ENCODE measurements at regions not wholly inside any gene's neighbourhood (a gene's known extent, or its start where the extent isn't known, plus 50 kb on each side); places are given as distances from the start of the nearest gene placed in this dataset.

DNA sequence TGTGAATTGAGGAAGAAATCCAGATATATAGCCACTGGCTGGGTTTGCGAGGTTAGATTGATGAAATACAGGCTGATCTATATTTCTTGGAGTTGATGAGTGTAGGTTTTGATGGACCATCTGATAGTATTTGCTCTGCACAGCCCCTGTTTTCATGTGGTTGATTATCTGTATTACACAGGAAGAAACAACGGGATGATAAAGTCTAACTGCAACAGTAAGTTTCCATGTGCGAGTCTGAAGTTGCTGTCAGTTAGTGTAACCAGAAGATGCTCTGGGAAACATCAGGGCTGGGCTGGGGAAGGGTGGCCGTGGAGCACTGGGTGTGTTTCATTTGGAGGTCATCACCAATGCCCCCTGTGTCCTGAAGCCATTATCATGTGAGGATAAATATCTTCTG lies 148.4 kb upstream of the SFRP2 start:
- Mint-ChIP-seq H3K4me3 (no peak overlapping the region), H3K27ac (no peak overlapping the region), H3K36me3 (ENCODE audit: low read depth) (no peaks in the 10 kb centered on the region), H3K9me3 (no peaks in the 10 kb centered on the region), H3K27me3 (ENCODE audit: low read depth) (peaks cover 36% of the 10 kb centered on the region), H3K4me1 (ENCODE audit: low read depth) (peaks cover 3% of the 10 kb centered on the region)
- no peak for DNase-seq (ENCODE audit: low spot score)

DNA sequence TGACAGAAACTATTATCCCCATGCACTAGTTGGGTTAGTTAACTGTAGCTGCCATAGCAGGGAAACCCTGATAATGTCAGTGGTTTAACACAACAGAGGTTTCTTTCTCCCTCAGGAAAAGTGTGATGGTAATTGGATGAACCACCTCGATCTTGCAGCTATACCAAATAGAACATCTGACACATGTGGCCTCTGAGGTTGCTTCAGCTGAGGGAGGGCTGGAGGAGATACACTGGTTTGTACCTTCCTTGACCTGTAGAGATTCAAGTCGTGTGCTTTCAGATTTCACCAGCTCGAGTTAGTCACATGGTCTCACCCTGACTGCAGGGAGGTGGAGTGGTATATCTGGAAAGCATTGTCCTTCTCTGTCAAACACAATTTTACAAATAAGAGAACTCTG lies 147.2 kb upstream of the SFRP2 start:
- no peaks in the 10 kb centered on the region for H3K36me3 Mint-ChIP-seq (ENCODE audit: low read depth)
- H3K27me3 Mint-ChIP-seq (ENCODE audit: low read depth) = peaks cover 35% of the 10 kb centered on the region
- no peak for DNase-seq (ENCODE audit: low spot score)
- no peaks in the 10 kb centered on the region for H3K9me3 Mint-ChIP-seq
- no peak overlapping the region for H3K27ac Mint-ChIP-seq
- H3K4me3 Mint-ChIP-seq = no peak overlapping the region
- peaks cover 3% of the 10 kb centered on the region for H3K4me1 Mint-ChIP-seq (ENCODE audit: low read depth)

DNA sequence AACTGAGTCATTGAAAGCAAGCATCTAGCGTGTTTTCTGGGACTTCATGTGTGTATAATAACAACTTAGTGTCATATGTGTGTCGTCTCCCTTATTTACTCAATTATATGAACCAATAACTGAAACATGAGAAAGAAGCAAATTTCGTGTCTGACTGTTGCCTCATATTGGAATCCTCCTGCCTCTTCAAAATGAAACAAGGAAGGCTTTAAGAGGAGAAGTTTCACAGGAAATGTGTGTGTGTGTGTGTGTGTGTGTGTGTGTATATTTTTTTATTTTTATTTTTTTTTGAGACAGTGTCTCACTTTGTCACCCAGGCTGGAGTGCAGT lies 145.8 kb upstream of the SFRP2 start:
- Mint-ChIP-seq H3K36me3 (ENCODE audit: low read depth) (no peaks in the 10 kb centered on the region), H3K9me3 (no peaks in the 10 kb centered on the region), H3K4me3 (no peak overlapping the region), H3K27me3 (ENCODE audit: low read depth) (peaks cover 30% of the 10 kb centered on the region), H3K27ac (no peak overlapping the region), H3K4me1 (ENCODE audit: low read depth) (peaks cover 3% of the 10 kb centered on the region)
- no peak for DNase-seq (ENCODE audit: low spot score)

DNA sequence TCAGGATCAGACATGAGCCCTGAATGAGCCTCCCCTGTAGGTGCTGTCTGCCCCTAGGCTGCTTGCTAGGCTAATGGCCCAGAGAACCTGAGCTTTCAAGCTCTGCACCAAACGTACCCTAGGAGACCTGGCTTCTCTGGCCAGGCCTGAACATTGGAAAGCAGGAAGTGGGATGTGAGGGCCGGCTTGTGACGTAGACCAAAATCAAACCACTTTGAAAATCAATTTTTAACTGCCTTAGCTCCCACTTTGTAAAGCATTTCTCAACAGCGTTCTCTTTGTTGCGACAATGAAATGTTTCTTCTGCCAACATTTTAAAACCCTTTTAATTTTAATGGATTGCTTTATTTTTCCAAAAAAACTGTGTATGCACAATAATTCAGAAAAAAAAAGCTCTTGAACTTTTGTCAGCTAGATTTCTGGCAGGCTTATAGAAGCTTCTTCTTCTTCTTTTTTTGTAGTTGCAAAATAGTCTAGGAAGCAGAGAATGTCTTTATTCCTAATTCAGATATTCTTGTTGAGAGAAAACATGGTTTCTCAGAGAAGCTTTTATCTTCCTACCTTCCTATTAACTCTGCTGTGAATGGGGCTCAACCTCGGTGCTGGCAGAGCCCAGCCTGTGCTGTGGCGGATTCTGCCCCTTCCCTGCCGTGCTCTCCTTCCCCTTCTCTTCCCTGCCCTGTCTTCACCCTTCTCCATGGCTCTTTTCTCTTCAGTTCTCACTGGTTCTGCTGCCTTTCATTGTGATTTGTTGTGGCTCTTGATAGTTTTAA lies 145.2 kb upstream of the SFRP2 start:
- H3K27me3 Mint-ChIP-seq (ENCODE audit: low read depth) = peaks cover 30% of the 10 kb centered on the region
- H3K4me1 Mint-ChIP-seq (ENCODE audit: low read depth) = peaks cover 3% of the 10 kb centered on the region
- no peaks in the 10 kb centered on the region for H3K36me3 Mint-ChIP-seq (ENCODE audit: low read depth)
- no peaks in the 10 kb centered on the region for H3K9me3 Mint-ChIP-seq
- H3K27ac Mint-ChIP-seq = no peak overlapping the region
- no peak overlapping the region for H3K4me3 Mint-ChIP-seq
- no peak for DNase-seq (ENCODE audit: low spot score)

DNA sequence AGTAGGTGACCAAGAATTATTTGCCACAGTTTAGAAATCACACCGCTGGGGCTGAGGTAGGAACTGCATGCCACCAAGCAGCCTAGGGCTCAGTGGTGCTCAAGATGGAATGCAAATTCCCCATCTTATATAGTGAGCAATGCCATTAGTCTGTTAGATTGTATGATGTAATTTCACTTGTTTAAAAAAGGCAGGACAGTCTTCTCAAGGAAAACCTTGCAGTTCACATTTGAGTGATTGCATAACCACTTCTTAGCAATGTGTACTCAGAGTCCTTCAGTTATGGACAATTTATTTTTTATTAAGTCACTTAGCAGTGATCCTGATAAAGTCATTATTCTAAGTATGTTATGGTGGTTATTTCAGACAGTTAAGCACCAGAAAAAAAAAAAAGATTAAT lies 142.9 kb upstream of the SFRP2 start:
- DNase-seq (ENCODE audit: low spot score) = no peak
- Mint-ChIP-seq H3K27ac (no peak overlapping the region), H3K4me1 (ENCODE audit: low read depth) (peaks cover 1% of the 10 kb centered on the region), H3K9me3 (no peaks in the 10 kb centered on the region), H3K36me3 (ENCODE audit: low read depth) (no peaks in the 10 kb centered on the region), H3K4me3 (no peak overlapping the region), H3K27me3 (ENCODE audit: low read depth) (peaks cover 24% of the 10 kb centered on the region)

DNA sequence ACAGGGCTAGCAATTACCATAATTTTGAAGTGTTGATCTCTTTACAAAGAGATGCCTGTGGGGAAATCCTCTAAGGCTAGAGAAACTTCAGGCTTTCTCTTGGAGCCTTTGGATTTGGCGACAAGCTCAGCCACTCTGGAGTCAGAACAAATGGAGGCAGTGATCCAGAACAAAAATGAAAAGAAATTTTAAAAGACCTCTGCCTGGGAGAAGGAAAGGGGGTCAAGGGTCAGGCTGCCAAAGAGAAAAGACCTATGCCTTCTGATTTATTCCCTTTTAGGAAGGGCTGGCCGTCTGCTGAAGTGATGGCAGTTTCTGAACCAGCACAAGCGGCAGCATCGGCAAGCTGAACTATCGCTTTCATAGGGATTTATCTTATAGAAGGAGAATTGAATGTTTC lies 140.8 kb upstream of the SFRP2 start:
- no peaks in the 10 kb centered on the region for H3K9me3 Mint-ChIP-seq
- H3K4me1 Mint-ChIP-seq (ENCODE audit: low read depth) = no peaks in the 10 kb centered on the region
- H3K27me3 Mint-ChIP-seq (ENCODE audit: low read depth) = peaks cover 16% of the 10 kb centered on the region
- H3K27ac Mint-ChIP-seq = no peak overlapping the region
- DNase-seq (ENCODE audit: low spot score) = no peak
- no peak overlapping the region for H3K4me3 Mint-ChIP-seq
- no peaks in the 10 kb centered on the region for H3K36me3 Mint-ChIP-seq (ENCODE audit: low read depth)

DNA sequence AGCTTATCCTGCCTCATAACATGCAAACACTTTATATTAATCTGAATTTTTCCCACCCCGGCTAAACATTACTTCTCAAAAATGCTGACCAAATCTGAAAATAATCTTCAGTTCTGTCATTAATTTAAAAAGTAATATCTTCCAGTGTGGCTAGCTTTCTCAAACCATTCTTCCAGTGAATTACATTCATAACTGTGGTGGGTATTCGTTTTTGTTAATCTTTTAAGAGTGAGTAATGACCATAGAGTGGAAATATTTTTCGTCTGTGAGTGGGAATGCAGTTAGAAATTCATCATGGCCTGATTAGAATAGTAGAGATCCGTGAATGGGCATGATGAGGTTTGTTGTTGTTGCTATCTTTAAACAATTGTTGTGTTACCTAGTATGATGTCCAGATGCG lies 138.6 kb upstream of the SFRP2 start:
- Mint-ChIP-seq H3K27me3 (ENCODE audit: low read depth) (peaks cover 8% of the 10 kb centered on the region), H3K36me3 (ENCODE audit: low read depth) (no peaks in the 10 kb centered on the region), H3K4me3 (no peak overlapping the region), H3K4me1 (ENCODE audit: low read depth) (no peaks in the 10 kb centered on the region), H3K9me3 (no peaks in the 10 kb centered on the region), H3K27ac (no peak overlapping the region)
- DNase-seq (ENCODE audit: low spot score) = no peak

DNA sequence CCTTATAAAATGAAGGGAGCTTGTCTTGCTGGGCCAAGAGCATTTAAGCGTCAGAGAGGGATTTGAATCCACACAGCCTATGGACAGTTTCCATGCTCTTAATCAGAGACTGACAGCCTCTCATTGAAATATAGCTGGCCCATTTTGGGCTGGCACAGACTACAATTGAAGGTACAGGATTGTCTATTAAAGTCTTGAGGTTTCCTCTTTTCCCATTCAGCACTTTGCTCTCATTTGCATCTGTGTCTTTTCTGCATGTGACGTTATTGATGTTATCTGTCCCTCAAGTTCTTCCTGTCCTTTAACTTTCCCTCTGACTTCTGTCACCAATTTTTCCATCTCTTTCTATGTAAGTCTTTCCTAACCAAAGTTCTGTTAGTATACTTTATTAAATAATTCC lies 133.3 kb upstream of the SFRP2 start:
- no peaks in the 10 kb centered on the region for H3K9me3 Mint-ChIP-seq
- no peak overlapping the region for H3K4me3 Mint-ChIP-seq
- H3K27ac Mint-ChIP-seq = no peak overlapping the region
- peaks cover 9% of the 10 kb centered on the region for H3K27me3 Mint-ChIP-seq (ENCODE audit: low read depth)
- no peak for DNase-seq (ENCODE audit: low spot score)
- H3K36me3 Mint-ChIP-seq (ENCODE audit: low read depth) = no peaks in the 10 kb centered on the region
- H3K4me1 Mint-ChIP-seq (ENCODE audit: low read depth) = peaks cover 3% of the 10 kb centered on the region

DNA sequence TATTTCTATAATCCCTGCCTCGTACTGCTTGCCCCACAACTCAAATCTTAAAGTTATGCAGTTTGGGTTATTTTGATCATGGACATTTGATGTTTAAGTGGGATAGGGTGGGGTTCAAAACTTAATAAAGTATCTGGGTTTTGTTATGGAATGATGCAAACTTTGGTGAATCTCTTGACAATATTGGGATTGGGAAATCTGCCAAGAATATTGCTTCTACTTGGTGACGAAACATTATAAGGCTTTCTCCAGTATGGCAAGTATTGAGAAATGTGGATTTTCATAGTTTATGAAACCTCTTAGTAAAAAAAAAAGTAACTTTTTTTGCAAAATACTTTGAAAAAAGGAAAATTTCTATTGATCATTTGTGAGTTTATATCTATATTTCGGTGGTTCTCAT lies 130.8 kb upstream of the SFRP2 start:
- no peak for DNase-seq (ENCODE audit: low spot score)
- Mint-ChIP-seq H3K27ac (no peak overlapping the region), H3K9me3 (no peaks in the 10 kb centered on the region), H3K4me1 (ENCODE audit: low read depth) (peaks cover 3% of the 10 kb centered on the region), H3K36me3 (ENCODE audit: low read depth) (no peaks in the 10 kb centered on the region), H3K27me3 (ENCODE audit: low read depth) (peaks cover 11% of the 10 kb centered on the region), H3K4me3 (no peak overlapping the region)

DNA sequence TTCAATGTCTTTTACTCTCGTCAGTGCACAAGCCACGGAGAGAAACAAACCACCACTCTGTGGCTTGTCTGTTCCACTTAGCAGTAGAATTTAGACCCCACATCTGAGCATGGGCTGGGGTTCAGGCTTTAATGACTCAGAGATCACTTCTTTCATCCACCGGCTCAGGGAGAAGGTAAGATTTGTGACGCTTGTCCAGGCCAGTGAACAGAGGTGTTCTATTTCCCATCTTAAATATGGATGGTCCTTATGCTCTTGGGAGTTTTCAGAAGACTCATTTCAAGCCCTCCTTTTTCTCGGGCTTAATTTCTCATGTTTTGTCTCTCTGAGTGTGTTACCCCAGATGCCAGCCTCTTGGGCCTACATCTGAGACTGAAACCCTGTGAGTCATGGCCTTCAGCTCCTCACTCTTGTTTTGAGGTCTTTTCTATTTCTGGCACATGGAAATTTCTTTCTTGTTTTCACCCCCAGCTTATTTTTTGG lies 127.4 kb upstream of the SFRP2 start:
- peaks cover 3% of the 10 kb centered on the region for H3K4me1 Mint-ChIP-seq (ENCODE audit: low read depth)
- H3K9me3 Mint-ChIP-seq = no peaks in the 10 kb centered on the region
- no peak overlapping the region for H3K27ac Mint-ChIP-seq
- no peaks in the 10 kb centered on the region for H3K36me3 Mint-ChIP-seq (ENCODE audit: low read depth)
- peaks cover 23% of the 10 kb centered on the region for H3K27me3 Mint-ChIP-seq (ENCODE audit: low read depth)
- peak; percentile 34 for DNase-seq (ENCODE audit: low spot score)
- no peak overlapping the region for H3K4me3 Mint-ChIP-seq

DNA sequence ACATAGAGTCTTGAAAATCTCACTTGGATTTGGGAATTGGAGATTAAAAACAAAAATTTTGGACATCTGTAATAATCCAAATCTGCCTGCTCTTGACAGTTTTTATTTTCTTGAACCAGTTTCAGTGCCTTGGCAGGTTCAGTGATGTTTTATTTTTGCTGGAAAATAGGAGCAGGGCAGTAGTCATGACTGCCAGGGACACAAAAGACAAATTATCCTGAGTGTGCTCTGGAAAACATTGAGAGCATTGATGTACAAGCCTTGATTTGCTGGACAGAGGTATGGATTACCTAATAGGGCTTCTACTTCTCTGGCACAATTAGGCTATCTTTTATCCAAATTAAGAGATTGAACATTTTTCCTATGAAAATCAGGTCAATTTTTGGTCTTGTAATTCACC lies 123.4 kb upstream of the SFRP2 start:
- Mint-ChIP-seq H3K9me3 (no peaks in the 10 kb centered on the region), H3K27me3 (ENCODE audit: low read depth) (peaks cover 20% of the 10 kb centered on the region), H3K4me3 (no peak overlapping the region), H3K27ac (no peak overlapping the region), H3K4me1 (ENCODE audit: low read depth) (peaks cover under 1% of the 10 kb centered on the region), H3K36me3 (ENCODE audit: low read depth) (no peaks in the 10 kb centered on the region)
- DNase-seq (ENCODE audit: low spot score) = no peak

DNA sequence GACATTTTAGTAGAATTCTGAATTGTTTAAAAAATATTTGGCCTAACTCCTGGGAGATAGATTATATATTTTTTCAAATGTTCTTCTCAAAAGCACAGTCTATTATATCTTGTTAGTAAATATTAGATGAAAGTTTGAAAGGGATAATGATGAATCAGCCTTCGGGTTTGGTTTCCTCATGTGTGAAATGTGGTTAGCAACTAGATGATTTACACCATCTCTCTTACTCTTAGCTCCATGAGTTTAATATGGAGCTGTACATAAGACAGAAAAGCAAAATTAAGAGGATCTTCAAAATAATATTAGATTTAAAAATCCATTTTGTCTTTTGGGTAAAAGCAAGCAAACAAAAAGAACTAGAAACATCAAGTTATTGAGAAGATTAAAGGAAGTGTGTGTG lies 120.8 kb upstream of the SFRP2 start:
- H3K36me3 Mint-ChIP-seq (ENCODE audit: low read depth) = no peaks in the 10 kb centered on the region
- peaks cover 21% of the 10 kb centered on the region for H3K27me3 Mint-ChIP-seq (ENCODE audit: low read depth)
- no peaks in the 10 kb centered on the region for H3K9me3 Mint-ChIP-seq
- no peaks in the 10 kb centered on the region for H3K4me1 Mint-ChIP-seq (ENCODE audit: low read depth)
- no peak overlapping the region for H3K4me3 Mint-ChIP-seq
- no peak for DNase-seq (ENCODE audit: low spot score)
- no peak overlapping the region for H3K27ac Mint-ChIP-seq

DNA sequence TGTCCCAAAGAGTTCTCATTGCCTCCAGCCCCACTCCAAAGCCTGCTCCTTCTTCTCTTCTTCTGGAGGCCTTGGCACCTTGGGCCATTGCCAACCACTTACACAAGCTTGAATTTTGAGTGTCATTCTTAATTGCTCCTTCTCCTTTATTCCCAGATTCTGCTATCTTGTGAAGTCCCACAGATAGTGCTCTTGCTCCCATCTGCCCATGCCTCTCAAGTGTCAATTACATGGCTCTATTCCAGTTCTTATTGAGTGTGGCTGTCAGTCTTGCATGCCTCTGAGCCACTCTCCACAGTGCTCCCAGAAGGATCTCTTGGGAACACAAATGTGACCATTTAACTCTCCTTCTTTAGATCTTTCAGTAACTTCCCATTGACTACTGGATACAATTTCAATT lies 117.3 kb upstream of the SFRP2 start:
- Mint-ChIP-seq H3K27ac (no peak overlapping the region), H3K27me3 (ENCODE audit: low read depth) (peaks cover 10% of the 10 kb centered on the region), H3K36me3 (ENCODE audit: low read depth) (no peaks in the 10 kb centered on the region), H3K9me3 (no peaks in the 10 kb centered on the region), H3K4me1 (ENCODE audit: low read depth) (no peaks in the 10 kb centered on the region), H3K4me3 (no peak overlapping the region)
- no peak for DNase-seq (ENCODE audit: low spot score)

DNA sequence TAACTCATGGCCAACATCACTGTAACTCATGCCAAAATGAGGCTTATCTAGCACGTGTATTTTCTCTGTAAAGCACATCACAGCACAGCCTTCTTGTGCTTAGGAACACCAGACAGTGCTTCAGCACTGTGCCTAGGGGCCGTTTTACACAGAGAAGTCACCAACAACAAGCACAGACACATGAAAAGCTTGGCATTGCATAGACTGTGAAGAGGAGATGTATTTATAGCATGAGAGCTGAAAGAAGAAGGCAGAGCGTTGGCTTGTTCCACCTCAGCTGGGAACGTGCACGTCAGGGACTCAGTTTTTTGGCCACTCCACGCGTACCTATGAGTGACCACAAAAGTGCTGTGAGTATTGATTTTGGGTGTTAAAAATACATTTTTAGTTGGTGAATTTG lies 116.3 kb upstream of the SFRP2 start:
- H3K9me3 Mint-ChIP-seq = no peaks in the 10 kb centered on the region
- H3K27ac Mint-ChIP-seq = no peak overlapping the region
- no peak for DNase-seq (ENCODE audit: low spot score)
- peaks cover 10% of the 10 kb centered on the region for H3K27me3 Mint-ChIP-seq (ENCODE audit: low read depth)
- no peaks in the 10 kb centered on the region for H3K4me1 Mint-ChIP-seq (ENCODE audit: low read depth)
- no peak overlapping the region for H3K4me3 Mint-ChIP-seq
- H3K36me3 Mint-ChIP-seq (ENCODE audit: low read depth) = no peaks in the 10 kb centered on the region

DNA sequence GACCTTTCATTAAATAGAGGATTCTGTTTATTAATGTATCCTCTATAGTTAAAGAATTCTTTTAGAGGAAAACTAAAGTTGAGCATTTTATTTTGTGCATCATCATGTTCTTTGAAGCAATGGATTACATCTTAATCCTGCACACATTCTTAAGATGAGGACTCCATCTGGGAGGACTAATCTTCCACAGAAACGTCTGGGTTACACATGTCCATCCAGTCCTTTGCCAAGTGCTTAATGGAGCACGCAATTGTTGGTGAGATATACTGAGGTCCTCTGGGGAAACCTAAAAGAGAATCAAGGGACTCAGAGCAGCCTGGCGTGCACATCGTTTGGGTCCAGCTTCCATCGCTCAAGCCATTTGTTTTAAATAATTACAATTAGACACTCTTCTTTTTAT lies 115.1 kb upstream of the SFRP2 start:
- H3K9me3 Mint-ChIP-seq = no peaks in the 10 kb centered on the region
- H3K4me1 Mint-ChIP-seq (ENCODE audit: low read depth) = no peaks in the 10 kb centered on the region
- no peak for DNase-seq (ENCODE audit: low spot score)
- no peak overlapping the region for H3K4me3 Mint-ChIP-seq
- H3K36me3 Mint-ChIP-seq (ENCODE audit: low read depth) = no peaks in the 10 kb centered on the region
- peaks cover 10% of the 10 kb centered on the region for H3K27me3 Mint-ChIP-seq (ENCODE audit: low read depth)
- no peak overlapping the region for H3K27ac Mint-ChIP-seq
